ENCODE measurements at regions not wholly inside any gene's neighbourhood (a gene's known extent, or its start where the extent isn't known, plus 50 kb on each side); places are given as distances from the start of the nearest gene placed in this dataset.

DNA sequence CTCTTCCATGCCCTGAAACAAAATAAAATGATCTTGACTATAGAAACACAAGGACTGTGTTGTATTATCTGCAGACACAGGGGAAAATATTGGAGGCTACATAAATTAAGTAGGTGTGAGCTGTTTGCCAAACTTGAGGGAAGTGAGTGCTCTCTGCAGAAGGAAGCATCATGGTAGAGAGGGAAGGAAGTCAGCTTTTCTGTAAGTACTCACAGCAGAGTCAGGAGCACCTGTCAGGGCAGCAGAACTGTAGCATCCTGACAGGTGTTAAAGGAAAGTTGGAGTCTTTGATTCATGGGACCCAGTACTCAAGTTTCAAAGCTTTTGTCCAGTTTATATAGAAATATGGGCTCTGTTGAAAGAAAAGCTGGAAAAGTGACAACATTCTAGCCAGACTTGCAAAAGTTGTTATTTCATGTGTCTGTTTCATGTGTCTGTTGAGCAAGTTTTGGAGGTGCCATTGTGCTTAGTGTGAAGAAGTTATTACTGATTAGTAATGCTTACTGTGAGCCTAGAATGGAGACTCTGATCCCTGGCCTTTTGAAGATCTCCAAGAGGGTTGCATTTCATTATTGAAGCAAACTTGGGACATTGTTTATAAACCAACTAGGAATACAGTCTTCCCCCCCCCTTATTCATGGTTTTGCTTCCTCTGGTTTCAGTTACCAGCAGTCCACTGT, 194.7 kb downstream of the SPATA31D1 start:
- DNase-seq (no peak), ATAC-seq (replicated peaks in 1 of 2) (no peak)
- Mint-ChIP-seq H3K4me1 (ENCODE audit: low read depth) (no peaks in the 10 kb centered on the region), H3K27me3 (ENCODE audit: low read depth) (no peaks in the 10 kb centered on the region), H3K9me3 (peaks cover 2 to 4% of the 10 kb centered on the region in 2 donors), H3K36me3 (ENCODE audit: insufficient read depth in 2 of 2) (no peaks in the 10 kb centered on the region), H3K4me3 (no peak overlapping the region), H3K27ac (no peak overlapping the region)

DNA sequence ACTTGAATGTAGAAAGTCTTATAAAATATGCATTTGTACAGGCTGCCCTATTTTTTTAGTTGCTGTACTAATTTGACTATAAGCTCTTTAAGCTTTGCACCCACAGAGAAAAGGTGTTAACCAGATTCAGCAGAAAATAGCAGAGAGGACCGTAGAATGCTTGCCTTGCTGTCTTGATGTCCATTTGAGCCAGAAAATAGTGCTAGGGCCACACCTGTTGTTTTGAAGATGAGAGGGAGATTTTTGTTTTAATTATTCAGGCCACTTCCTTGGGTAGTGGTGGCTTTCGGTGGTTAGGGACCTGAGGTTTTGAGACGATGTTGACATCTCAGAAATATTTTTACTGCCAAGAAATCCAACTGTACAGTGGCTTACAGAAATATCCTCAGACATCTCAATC, 196.0 kb downstream of the SPATA31D1 start:
- Mint-ChIP-seq H3K27ac (no peak overlapping the region), H3K27me3 (ENCODE audit: low read depth) (no peaks in the 10 kb centered on the region), H3K36me3 (ENCODE audit: insufficient read depth in 2 of 2) (no peaks in the 10 kb centered on the region), H3K4me1 (ENCODE audit: low read depth) (no peaks in the 10 kb centered on the region), H3K4me3 (no peak overlapping the region), H3K9me3 (peaks cover 2 to 4% of the 10 kb centered on the region in 2 donors)
- DNase-seq (no peak), ATAC-seq (replicated peaks in 1 of 2) (no peak)

DNA sequence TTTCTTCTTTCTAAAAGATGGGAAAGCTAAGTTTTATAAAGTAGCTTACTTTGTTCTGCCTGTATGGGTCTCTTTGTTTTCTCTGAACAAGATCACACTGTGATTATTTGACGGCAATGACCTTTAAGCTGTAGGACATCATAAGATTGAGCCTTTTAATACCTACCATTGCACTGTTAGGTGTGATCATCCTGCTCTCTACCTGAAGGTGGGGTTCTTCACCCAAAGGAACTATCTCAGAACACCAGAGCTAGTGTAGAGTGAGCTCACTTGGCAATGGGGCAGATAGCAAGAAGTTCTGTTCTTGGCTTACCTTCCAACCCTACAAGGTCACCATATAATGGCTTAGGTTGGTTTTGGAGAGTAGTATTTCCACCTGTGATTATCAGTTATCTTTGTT, 200.2 kb downstream of the SPATA31D1 start:
- no peaks in the 10 kb centered on the region for H3K4me1 Mint-ChIP-seq (ENCODE audit: low read depth)
- DNase-seq (no peak), ATAC-seq (replicated peaks in 1 of 2) (no peak)
- no peaks in the 10 kb centered on the region for H3K27me3 Mint-ChIP-seq (ENCODE audit: low read depth)
- peaks cover 1 to 5% of the 10 kb centered on the region in 2 donors for H3K9me3 Mint-ChIP-seq
- no peaks in the 10 kb centered on the region for H3K36me3 Mint-ChIP-seq (ENCODE audit: insufficient read depth in 2 of 2)
- no peak overlapping the region for H3K27ac Mint-ChIP-seq
- H3K4me3 Mint-ChIP-seq: no peak overlapping the region

DNA sequence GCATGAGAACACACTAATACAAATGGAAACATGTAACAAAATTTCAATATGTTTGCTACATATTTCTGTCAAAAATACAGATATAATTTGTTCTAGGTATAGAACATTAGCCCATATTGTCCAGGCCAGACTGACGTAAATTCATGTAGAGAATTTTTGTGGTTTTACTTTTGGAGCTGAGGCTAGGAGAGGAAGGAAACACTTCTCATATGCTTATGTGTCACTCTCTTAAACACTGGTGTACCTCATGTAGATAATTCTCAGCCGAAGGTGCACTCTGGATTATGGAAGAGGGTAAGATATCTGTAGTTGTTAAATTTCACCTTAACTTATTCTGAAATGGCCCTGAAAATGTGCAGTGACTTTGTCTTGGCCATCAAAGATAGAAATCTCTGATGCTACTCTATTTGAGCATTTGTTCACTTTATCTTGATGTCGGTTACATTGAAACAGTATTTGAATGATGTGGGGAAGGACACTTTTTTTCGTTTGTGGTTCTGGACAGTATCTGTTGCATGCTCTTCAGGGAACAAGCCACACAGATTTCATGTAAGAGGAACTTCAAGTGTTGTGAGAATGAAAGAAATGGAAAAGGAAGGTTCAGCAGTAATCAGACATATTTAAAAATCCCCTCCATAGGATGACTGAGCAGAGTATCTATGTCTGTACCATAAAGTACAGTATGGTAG, 202.7 kb downstream of the SPATA31D1 start:
- no peak for DNase-seq
- no peak overlapping the region for H3K4me3 Mint-ChIP-seq
- peaks cover 8 to 9% of the 10 kb centered on the region in 2 donors for H3K9me3 Mint-ChIP-seq
- ATAC-seq (replicated peaks in 1 of 2): no peak
- H3K4me1 Mint-ChIP-seq (ENCODE audit: low read depth): no peaks in the 10 kb centered on the region
- no peak overlapping the region for H3K27ac Mint-ChIP-seq
- peaks cover 2 to 3% of the 10 kb centered on the region in 2 donors for H3K36me3 Mint-ChIP-seq (ENCODE audit: insufficient read depth in 2 of 2)
- H3K27me3 Mint-ChIP-seq (ENCODE audit: low read depth): no peaks in the 10 kb centered on the region

DNA sequence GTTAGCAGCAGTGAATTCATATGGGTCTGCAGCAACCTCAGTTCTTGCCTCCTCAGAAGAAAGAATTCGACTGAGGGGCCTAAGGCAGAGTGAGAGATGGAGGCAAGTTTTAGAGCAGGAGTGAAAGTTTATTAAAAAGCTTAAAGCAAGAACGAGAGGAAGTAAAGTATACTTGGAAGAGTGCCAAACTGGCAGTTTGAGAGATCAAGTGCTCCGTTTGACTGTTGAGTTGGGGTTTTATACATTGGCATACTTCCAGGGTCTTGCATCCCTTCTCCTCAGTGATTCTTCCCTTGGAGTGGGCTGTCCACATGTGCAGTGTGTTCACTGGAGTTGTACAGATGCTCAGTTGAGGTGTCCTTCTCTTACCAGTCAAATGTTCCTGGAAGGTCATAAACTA, 203.6 kb downstream of the SPATA31D1 start:
- no peak for ATAC-seq (replicated peaks in 1 of 2)
- no peaks in the 10 kb centered on the region for H3K4me1 Mint-ChIP-seq (ENCODE audit: low read depth)
- H3K4me3 Mint-ChIP-seq: no peak overlapping the region
- peaks cover 2 to 3% of the 10 kb centered on the region in 2 donors for H3K36me3 Mint-ChIP-seq (ENCODE audit: insufficient read depth in 2 of 2)
- no peaks in the 10 kb centered on the region for H3K27me3 Mint-ChIP-seq (ENCODE audit: low read depth)
- peaks cover 6 to 8% of the 10 kb centered on the region in 2 donors for H3K9me3 Mint-ChIP-seq
- no peak overlapping the region for H3K27ac Mint-ChIP-seq
- DNase-seq: no peak

DNA sequence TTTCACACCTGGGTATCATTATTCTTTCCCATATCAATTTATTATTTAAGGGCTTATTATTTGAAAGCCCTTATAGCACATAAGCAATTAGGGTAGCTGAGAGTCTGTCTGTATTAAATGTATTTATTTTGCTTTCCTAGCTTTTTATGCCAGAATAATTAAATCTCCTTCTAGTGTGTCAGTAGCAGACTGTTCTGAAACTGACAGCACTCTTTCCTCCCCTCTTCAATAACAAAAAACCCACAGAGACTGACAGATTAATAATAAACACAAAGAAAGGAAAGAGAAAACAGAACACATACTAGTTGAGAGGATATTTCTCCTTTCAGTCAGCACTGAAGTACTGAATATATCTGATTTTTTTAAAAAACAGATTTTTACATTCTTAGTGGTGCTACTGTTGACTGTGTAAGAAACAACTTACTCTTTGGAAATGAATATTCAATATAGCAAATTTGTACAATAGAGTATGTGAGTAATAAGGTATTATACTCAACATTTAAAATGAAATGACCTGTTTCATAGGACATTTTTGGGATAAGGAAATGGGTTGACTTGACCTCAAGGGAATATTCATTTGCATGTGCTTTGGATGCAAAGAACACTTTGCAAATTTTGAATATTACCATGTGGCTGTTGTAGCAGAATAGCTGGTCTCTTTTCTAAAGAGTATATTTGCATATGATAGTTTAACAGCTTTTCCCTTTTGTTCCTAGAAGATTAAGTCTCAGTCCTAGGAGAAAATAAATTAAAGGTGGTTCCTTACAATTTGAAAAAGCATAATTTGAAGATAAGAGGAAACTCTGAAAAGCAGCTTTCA, 208.3 kb downstream of the SPATA31D1 start:
- peaks cover 4 to 9% of the 10 kb centered on the region in 2 donors for H3K9me3 Mint-ChIP-seq
- ATAC-seq (replicated peaks in 1 of 2): no peak
- H3K4me3 Mint-ChIP-seq: no peak overlapping the region
- no peaks in the 10 kb centered on the region for H3K27me3 Mint-ChIP-seq (ENCODE audit: low read depth)
- H3K27ac Mint-ChIP-seq: no peak overlapping the region
- no peaks in the 10 kb centered on the region for H3K4me1 Mint-ChIP-seq (ENCODE audit: low read depth)
- DNase-seq: no peak
- H3K36me3 Mint-ChIP-seq (ENCODE audit: insufficient read depth in 2 of 2): peaks cover 2 to 3% of the 10 kb centered on the region in 2 donors

DNA sequence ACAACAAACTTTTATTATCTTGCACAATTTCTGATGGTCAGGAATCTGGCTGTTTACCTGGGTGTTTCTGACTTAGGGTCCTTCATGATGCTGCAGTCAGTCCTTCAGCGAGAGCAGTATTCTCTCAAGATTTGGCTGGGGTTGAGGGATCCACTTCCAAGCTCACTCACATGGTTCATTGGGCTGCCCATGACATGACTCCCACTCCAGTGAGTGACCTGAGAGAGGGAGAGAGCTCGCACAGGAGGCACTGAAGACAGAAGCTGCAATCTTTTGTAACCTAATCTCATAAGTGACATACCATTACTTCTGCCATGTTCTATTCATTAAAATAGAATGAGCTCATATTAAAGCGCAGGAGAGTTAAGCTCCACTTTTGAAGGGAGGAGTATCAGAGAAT, 212.6 kb downstream of the SPATA31D1 start:
- ATAC-seq (replicated peaks in 1 of 2) (no peak), DNase-seq (no peak)
- no peaks in the 10 kb centered on the region for H3K4me1 Mint-ChIP-seq (ENCODE audit: low read depth)
- H3K4me3 Mint-ChIP-seq: no peak overlapping the region
- no peak overlapping the region for H3K27ac Mint-ChIP-seq
- H3K36me3 Mint-ChIP-seq (ENCODE audit: insufficient read depth in 2 of 2): no peaks in the 10 kb centered on the region
- no peaks in the 10 kb centered on the region for H3K27me3 Mint-ChIP-seq (ENCODE audit: low read depth)
- H3K9me3 Mint-ChIP-seq: peaks cover 0 to 3% of the 10 kb centered on the region in 2 donors

DNA sequence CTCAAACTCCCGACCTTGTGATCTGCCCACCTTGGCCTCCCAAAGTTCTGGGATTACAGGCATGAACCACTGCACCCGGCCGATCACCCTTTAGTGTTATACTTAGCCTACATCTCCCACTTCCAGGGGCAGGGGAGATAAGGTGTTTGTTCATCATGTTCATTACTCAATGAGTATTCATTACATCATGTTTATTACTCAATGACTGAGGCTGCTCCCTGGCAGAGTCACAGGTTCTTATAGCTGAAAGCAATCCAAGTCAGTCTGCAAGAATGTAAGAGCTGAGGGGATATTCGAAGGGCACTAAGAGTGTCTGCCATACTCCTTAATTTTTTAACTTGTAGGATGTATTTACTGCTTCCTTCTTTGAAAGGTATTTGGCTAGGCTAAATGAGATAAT, 214.2 kb downstream of the SPATA31D1 start:
- no peak for DNase-seq
- H3K4me1 Mint-ChIP-seq (ENCODE audit: low read depth): no peaks in the 10 kb centered on the region
- no peak for ATAC-seq (replicated peaks in 1 of 2)
- peaks cover 0 to 3% of the 10 kb centered on the region in 2 donors for H3K9me3 Mint-ChIP-seq
- no peaks in the 10 kb centered on the region for H3K36me3 Mint-ChIP-seq (ENCODE audit: insufficient read depth in 2 of 2)
- H3K27ac Mint-ChIP-seq: no peak overlapping the region
- H3K27me3 Mint-ChIP-seq (ENCODE audit: low read depth): no peaks in the 10 kb centered on the region
- no peak overlapping the region for H3K4me3 Mint-ChIP-seq

DNA sequence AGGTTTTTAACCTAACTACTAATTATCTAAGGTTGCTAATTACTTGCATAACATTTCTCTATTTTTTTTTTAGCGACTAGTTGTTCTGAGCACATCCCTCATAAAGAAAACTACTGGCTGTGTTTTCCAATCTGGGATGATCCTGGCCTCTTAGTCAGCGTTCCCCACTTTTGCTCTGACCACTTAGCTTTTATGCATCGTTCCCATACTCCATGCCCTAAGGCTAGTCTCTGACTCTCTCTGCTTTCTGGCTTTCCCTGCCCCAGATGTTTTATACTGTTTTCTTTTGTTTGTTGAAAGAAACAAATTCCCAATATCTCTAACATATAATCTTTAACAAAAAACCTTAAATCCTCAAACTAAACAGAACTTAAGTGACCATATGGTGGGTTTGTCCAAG, 217.9 kb downstream of the SPATA31D1 start:
- ATAC-seq (replicated peaks in 1 of 2) (no peak), DNase-seq (no peak)
- Mint-ChIP-seq H3K4me3 (no peak overlapping the region), H3K27me3 (ENCODE audit: low read depth) (no peaks in the 10 kb centered on the region), H3K27ac (no peak overlapping the region), H3K9me3 (peaks cover 7 to 12% of the 10 kb centered on the region in 2 donors), H3K4me1 (ENCODE audit: low read depth) (no peaks in the 10 kb centered on the region), H3K36me3 (ENCODE audit: insufficient read depth in 2 of 2) (peaks cover 0 to 2% of the 10 kb centered on the region in 2 donors)

DNA sequence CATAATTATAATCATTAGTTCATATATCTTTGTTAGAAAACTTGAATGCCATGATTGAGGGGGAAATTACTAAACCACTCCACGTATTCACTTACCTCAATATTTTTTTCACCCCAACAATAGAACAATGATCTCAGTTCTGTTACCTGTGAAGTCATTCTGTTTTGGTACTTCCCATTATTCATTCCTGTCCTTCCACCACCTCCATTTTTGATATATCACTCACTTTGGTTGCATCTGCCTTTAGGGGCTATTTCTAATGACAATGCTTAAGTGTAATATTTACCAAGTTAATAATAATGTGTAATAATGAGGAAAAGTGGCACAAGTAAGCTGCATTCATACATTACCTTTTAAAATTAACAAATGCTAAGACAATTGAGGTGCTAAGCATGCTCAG, 218.4 kb downstream of the SPATA31D1 start:
- DNase-seq: no peak
- Mint-ChIP-seq H3K4me1 (ENCODE audit: low read depth) (no peaks in the 10 kb centered on the region), H3K27me3 (ENCODE audit: low read depth) (no peaks in the 10 kb centered on the region), H3K27ac (no peak overlapping the region), H3K9me3 (peaks cover 7 to 12% of the 10 kb centered on the region in 2 donors), H3K4me3 (no peak overlapping the region), H3K36me3 (ENCODE audit: insufficient read depth in 2 of 2) (peaks cover 0 to 2% of the 10 kb centered on the region in 2 donors)
- ATAC-seq (replicated peaks in 1 of 2): no peak

DNA sequence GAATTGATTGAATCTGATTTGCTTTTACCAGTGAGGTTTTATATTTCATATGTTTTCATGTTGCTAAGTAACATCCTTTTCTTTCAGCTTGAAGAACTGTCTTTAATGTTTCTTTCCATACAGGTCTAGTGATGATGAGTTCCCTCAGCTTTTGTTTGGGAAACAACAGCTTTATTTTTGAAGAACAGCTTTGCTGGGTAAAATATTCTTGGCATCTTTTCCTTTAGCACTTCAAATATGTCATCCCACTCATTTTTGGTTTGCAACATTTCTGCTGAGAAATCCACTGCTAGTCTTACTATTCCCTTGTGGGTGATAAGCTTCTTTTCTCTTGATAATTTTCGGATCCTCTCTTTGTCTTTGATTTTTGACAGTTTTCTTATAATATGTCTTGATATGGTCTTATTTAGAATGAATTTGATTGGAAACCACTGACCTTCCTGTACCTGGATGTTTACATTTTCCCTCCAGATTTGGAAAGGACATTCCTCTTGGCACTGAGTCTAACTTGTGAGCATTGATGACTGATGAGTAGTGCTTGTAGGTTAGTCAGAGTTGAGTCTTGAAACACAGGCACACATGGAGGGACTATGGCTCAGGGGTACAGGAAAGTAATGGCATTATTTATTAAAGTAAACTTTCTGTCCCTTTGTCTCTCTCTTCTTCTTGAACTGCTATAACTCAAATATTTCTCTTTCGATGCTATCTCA, 220.3 kb downstream of the SPATA31D1 start:
- peaks cover 7 to 12% of the 10 kb centered on the region in 2 donors for H3K9me3 Mint-ChIP-seq
- H3K27ac Mint-ChIP-seq: no peak overlapping the region
- H3K36me3 Mint-ChIP-seq (ENCODE audit: insufficient read depth in 2 of 2): peaks cover 0 to 2% of the 10 kb centered on the region in 2 donors
- DNase-seq: no peak
- H3K4me3 Mint-ChIP-seq: no peak overlapping the region
- H3K27me3 Mint-ChIP-seq (ENCODE audit: low read depth): no peaks in the 10 kb centered on the region
- ATAC-seq (replicated peaks in 1 of 2): no peak
- H3K4me1 Mint-ChIP-seq (ENCODE audit: low read depth): no peaks in the 10 kb centered on the region

DNA sequence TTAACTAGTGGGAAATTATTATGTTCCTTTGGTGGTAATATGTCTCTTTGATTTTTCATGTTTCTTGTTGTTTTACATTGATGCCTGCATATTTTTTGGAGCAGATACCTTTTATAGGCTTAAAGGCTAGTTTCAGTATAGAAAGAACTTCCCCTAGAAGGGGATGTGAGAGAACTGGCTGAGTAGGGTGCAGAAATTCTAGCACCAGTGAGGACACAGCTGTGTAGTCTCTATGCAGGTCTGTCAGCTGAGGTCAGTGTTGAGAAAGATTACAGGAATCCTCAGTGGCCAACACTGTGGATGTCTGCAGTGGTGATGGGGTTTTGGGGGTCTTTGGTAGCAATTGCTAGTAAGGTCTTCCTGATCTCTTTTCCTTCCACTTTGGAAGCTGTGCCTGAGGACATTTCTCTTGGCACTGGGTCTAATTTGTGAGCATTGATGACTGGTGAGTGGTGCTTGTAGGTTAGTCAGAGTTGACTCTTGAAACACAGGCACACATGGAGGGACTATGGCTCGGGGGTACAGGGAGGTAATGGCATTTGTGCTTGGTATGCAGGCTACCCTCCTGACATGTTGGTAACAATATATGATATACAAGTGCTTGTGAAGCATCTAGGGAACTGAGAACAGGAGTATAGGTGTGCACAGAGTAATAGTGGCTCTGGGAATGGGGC, 221.4 kb downstream of the SPATA31D1 start:
- Mint-ChIP-seq H3K27me3 (ENCODE audit: low read depth) (no peaks in the 10 kb centered on the region), H3K36me3 (ENCODE audit: insufficient read depth in 2 of 2) (peaks cover 0 to 2% of the 10 kb centered on the region in 2 donors), H3K4me3 (no peak overlapping the region), H3K4me1 (ENCODE audit: low read depth) (no peaks in the 10 kb centered on the region), H3K9me3 (peaks cover 7 to 12% of the 10 kb centered on the region in 2 donors), H3K27ac (no peak overlapping the region)
- no peak for DNase-seq
- no peak for ATAC-seq (replicated peaks in 1 of 2)
